HCT116 (cell line): ENCODE measurements at regions not wholly inside any gene's neighbourhood (a gene's known extent, or its start where the extent isn't known, plus 50 kb on each side); places are given as distances from the start of the nearest gene placed in this dataset.

Source experiments
- ATAC-seq: fragments of 200-7000 bp; cut with Tn5 transposase; 2 replicates; pipeline ENCODE4 v1.9.1; 2020; ENCODE audit warnings: mild to moderate bottlenecking, moderate library complexity
- BruUV-seq: library from RNA; stranded (reverse); fragments of 400-500 nt; replicated peaks from 2 replicates; lab custom pipeline; 2021; lab: Mats Ljungman, UMichigan
- CTCF ChIA-PET: fragments of 300-600 bp; sonication (Branson Sonifier 250); formaldehyde crosslinking; loops from one replicate; lab custom pipeline; 2021; ENCODE audit warnings: antibody characterized with exemption; lab: Charles Lee
- POLR2A ChIA-PET: fragments of 300-600, 350-600 bp; sonication (Branson Sonifier 250); formaldehyde crosslinking; loops from one replicate; lab custom pipeline; 2021; ENCODE audit warnings: antibody characterized with exemption; lab: Charles Lee
- RAD21 ChIA-PET, 2 experiments: fragments of 300-600 bp; sonication (Branson Sonifier 250); formaldehyde crosslinking; loops; one replicate each; lab custom pipeline; 2023; ENCODE audit warnings: low total read pairs in 2 of 2; ENCODE audit not compliant: uncharacterized antibody in 2 of 2, unreplicated experiment in 2 of 2, low non-redundant PET in 1 of 2; lab: Charles Lee
- DNase-seq: peaks from one replicate; pipeline ENCODE4 v3.0.0-alpha.2; 2010; ENCODE audit warnings: low read depth, low spot score
- H2AFZ ChIP-seq: fragments of 200-600 bp; shearing (Covaris generic), sonication (generic); 2 replicates; pipeline ENCODE4 v1.6.1; 2017; ENCODE audit warnings: low read depth, mixed run types, mixed read lengths, antibody characterized with exemption, low read length; ENCODE audit not compliant: poor library complexity, severe bottlenecking
- H3K27ac ChIP-seq: 2 replicates; pipeline ENCODE4 v1.5.1; 2012; ENCODE audit warnings: low read depth, low read length
- H3K27me3 ChIP-seq: fragments of 200-600 bp; sonication (generic); 2 replicates; pipeline ENCODE4 v1.6.1; 2016; ENCODE audit warnings: mixed run types, low read length, mixed read lengths; ENCODE audit not compliant: insufficient read depth
- H3K36me3 ChIP-seq, 2 experiments: fragments of 200-500 bp in 1 of 2; fragments of 200-600 bp in 1 of 2; sonication (Bioruptor generic) in 1 of 2; sonication (generic) in 1 of 2; 2 replicates each; pipeline versions ENCODE4 v1.5.1 to v1.6.1; 2014 to 2016; ENCODE audit warnings: low read length in 2 of 2, inconsistent platforms in 1 of 2, mixed read lengths in 1 of 2, mixed run types in 1 of 2; ENCODE audit not compliant: insufficient read depth in 2 of 2, control insufficient read depth in 1 of 2
- H3K4me1 ChIP-seq, 2 experiments: fragments of 200-600 bp in 1 of 2; sonication (generic) in 1 of 2; 2 replicates each; pipeline versions ENCODE4 v1.5.1 to v1.6.1; 2012 to 2017; ENCODE audit warnings: low read length in 2 of 2, inconsistent platforms in 1 of 2, mild to moderate bottlenecking in 1 of 2, mixed read lengths in 1 of 2, mixed run types in 1 of 2, moderate library complexity in 1 of 2; ENCODE audit not compliant: insufficient read depth in 2 of 2, control insufficient read depth in 1 of 2
- H3K4me2 ChIP-seq: fragments of 200-600 bp; sonication (generic); 2 replicates; pipeline ENCODE4 v1.6.1; 2017; ENCODE audit warnings: mixed run types, low read length, mixed read lengths
- H3K4me3 ChIP-seq, 2 experiments: fragments of 200-600 bp in 1 of 2; sonication (generic) in 1 of 2; replicated peaks in 1 of 2; 2 replicates each; pipeline ENCODE4 v1.5.1; 2011 to 2016; ENCODE audit warnings: low read length in 2 of 2, control low read depth in 1 of 2, low read depth in 1 of 2, mild to moderate bottlenecking in 1 of 2, mixed read lengths in 1 of 2, mixed run types in 1 of 2
- H3K79me2 ChIP-seq: fragments of 200-600 bp; sonication (generic); 2 replicates; pipeline ENCODE4 v1.6.1; 2017; ENCODE audit warnings: mild to moderate bottlenecking, mixed run types, low read length, moderate library complexity, mixed read lengths; ENCODE audit not compliant: insufficient read depth
- H3K9ac ChIP-seq: fragments of 200-600 bp; sonication (generic); 2 replicates; pipeline ENCODE4 v1.6.1; 2016; ENCODE audit warnings: low read length, mixed read lengths
- H3K9me2 ChIP-seq: fragments of 200-600 bp; sonication (generic), shearing (Covaris generic); 2 replicates; pipeline ENCODE4 v1.6.1; 2017; ENCODE audit warnings: mixed run types, mild to moderate bottlenecking, moderate library complexity; ENCODE audit not compliant: insufficient read depth
- H3K9me3 ChIP-seq, 2 experiments: fragments of 200-500 bp in 1 of 2; fragments of 200-600 bp in 1 of 2; sonication (Bioruptor generic) in 1 of 2; sonication (generic) in 1 of 2; 2 replicates each; pipeline ENCODE4 v1.6.1; 2014 to 2017; ENCODE audit warnings: low read length in 2 of 2, mixed read lengths in 2 of 2, inconsistent platforms in 1 of 2, low read depth in 1 of 2, mild to moderate bottlenecking in 1 of 2, mixed run types in 1 of 2, moderate library complexity in 1 of 2; ENCODE audit not compliant: control insufficient read depth in 1 of 2, insufficient read depth in 1 of 2
- H4K20me1 ChIP-seq: fragments of 200-600 bp; sonication (generic), shearing (Covaris generic); 2 replicates; pipeline ENCODE4 v1.6.1; 2017; ENCODE audit warnings: mixed run types, mild to moderate bottlenecking, moderate library complexity; ENCODE audit not compliant: insufficient read depth
- CEBPB ChIP-seq: IDR thresholded peaks from 2 replicates; pipeline ENCODE4 v1.6.1; 2012; ENCODE audit warnings: low read depth
- EGR1 ChIP-seq: IDR thresholded peaks from 2 replicates; pipeline ENCODE4 v1.6.1; 2012; ENCODE audit warnings: low read depth
- FOSL1 ChIP-seq: IDR thresholded peaks from 2 replicates; pipeline ENCODE4 v1.6.1; 2012; ENCODE audit warnings: low read depth
- JUND ChIP-seq: IDR thresholded peaks from 2 replicates; pipeline ENCODE4 v1.6.1; 2012
- POLR2A ChIP-seq: IDR thresholded peaks from 2 replicates; pipeline ENCODE4 v1.7.0; 2011; ENCODE audit warnings: borderline replicate concordance; ENCODE audit not compliant: insufficient read depth, insufficient read length; ENCODE audit errors: extremely low read depth
- SIN3A ChIP-seq: IDR thresholded peaks from 2 replicates; pipeline ENCODE4 v1.6.1; 2012; ENCODE audit warnings: low read depth
- SP1 ChIP-seq: IDR thresholded peaks from 2 replicates; pipeline ENCODE4 v1.6.1; 2012; ENCODE audit warnings: low read depth
- TCF7L2 ChIP-seq: IDR thresholded peaks from 2 replicates; pipeline ENCODE4 v1.7.0; 2011; ENCODE audit warnings: borderline replicate concordance, inconsistent platforms; ENCODE audit not compliant: insufficient read depth, insufficient read length; ENCODE audit errors: extremely low read depth
- ZNF274 ChIP-seq: fragments of 200-500 bp; sonication (Bioruptor generic); IDR thresholded peaks from 2 replicates; pipeline ENCODE4 v1.6.1; 2014; ENCODE audit warnings: mild to moderate bottlenecking, low read depth, low read length, inconsistent platforms
- intact Hi-C: fragments of 100-400 bp; cut with micrococcal nuclease; formaldehyde crosslinking; loops from 2 replicates; pipeline ENCODE4 v1.10.0; 2022
- TF ChIP-seq, protein P1 (sequence below): IDR thresholded peaks from 2 replicates; pipeline ENCODE4 v1.6.1; 2012; ENCODE audit warnings: low read depth

DNA sequence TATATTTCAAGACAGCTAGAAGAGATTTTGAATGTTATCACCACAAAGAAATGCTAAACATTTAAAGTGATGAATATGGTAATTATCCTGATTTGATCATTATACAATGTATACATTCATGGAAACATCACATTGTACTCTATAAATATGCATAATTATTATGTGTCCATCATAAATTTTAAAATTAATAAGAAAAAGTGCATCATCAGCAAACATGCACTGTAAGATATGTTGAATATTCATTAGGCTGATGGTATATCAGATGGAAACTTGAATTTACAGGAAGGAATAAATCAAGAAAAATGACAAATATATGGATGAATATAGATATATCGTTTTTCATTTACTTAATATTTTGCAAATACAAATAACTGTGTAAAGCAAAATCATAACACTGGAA is 812.1 kb upstream of the INTU start:
- no peaks in the 10 kb centered on the region for H3K4me1 ChIP-seq
- TF ChIP-seq JUND (no peak), ZNF274 (no peak), FOSL1 (no peak), SIN3A (no peak), EGR1 (no peak)
- H3K9ac ChIP-seq = no peak overlapping the region
- no peak overlapping the region for H2AFZ ChIP-seq
- no peaks in the 10 kb centered on the region for H3K27me3 ChIP-seq
- ATAC-seq (no peak), DNase-seq (no peak)
- no peaks in the 10 kb centered on the region for H3K9me2 ChIP-seq
- intact Hi-C loops = no loop called here
- no peak overlapping the region for H3K4me3 ChIP-seq
- H3K27ac ChIP-seq = no peak overlapping the region
- no peaks in the 10 kb centered on the region for H3K9me3 ChIP-seq
- no TSS peak for BruUV-seq
- no peaks in the 10 kb centered on the region for H3K36me3 ChIP-seq
- no peak overlapping the region for H3K4me2 ChIP-seq
- ChIA-PET RAD21 (no interaction called here), POLR2A (no interaction called here), CTCF (no interaction called here)
- no peaks in the 10 kb centered on the region for H3K79me2 ChIP-seq
- H4K20me1 ChIP-seq = no peaks in the 10 kb centered on the region

DNA sequence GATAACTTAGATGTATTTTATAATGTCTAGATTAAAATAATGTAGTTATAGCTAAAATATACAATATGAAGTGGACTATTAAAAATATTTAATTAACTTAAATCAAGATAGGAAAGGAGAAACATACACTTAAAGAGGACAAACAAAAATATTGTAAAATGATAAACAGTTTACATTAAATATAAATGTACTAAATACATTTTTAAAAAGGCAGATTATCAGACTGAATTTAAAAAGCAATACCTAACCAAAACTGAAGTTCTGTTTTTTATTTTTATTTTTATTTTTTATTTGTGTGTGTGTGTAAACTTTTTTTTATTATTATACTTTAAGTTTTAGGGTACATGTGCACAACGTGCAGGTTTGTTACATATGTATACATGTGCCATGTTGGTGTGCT is 811.6 kb upstream of the INTU start:
- no peaks in the 10 kb centered on the region for H3K27me3 ChIP-seq
- no peaks in the 10 kb centered on the region for H4K20me1 ChIP-seq
- no peaks in the 10 kb centered on the region for H3K4me1 ChIP-seq
- no TSS peak for BruUV-seq
- H3K9me2 ChIP-seq = no peaks in the 10 kb centered on the region
- H2AFZ ChIP-seq = no peak overlapping the region
- no peaks in the 10 kb centered on the region for H3K9me3 ChIP-seq
- TF ChIP-seq CEBPB = no peak
- TF ChIP-seq, protein P1, sequence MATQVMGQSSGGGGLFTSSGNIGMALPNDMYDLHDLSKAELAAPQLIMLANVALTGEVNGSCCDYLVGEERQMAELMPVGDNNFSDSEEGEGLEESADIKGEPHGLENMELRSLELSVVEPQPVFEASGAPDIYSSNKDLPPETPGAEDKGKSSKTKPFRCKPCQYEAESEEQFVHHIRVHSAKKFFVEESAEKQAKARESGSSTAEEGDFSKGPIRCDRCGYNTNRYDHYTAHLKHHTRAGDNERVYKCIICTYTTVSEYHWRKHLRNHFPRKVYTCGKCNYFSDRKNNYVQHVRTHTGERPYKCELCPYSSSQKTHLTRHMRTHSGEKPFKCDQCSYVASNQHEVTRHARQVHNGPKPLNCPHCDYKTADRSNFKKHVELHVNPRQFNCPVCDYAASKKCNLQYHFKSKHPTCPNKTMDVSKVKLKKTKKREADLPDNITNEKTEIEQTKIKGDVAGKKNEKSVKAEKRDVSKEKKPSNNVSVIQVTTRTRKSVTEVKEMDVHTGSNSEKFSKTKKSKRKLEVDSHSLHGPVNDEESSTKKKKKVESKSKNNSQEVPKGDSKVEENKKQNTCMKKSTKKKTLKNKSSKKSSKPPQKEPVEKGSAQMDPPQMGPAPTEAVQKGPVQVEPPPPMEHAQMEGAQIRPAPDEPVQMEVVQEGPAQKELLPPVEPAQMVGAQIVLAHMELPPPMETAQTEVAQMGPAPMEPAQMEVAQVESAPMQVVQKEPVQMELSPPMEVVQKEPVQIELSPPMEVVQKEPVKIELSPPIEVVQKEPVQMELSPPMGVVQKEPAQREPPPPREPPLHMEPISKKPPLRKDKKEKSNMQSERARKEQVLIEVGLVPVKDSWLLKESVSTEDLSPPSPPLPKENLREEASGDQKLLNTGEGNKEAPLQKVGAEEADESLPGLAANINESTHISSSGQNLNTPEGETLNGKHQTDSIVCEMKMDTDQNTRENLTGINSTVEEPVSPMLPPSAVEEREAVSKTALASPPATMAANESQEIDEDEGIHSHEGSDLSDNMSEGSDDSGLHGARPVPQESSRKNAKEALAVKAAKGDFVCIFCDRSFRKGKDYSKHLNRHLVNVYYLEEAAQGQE = no peak
- TF ChIP-seq EGR1 = no peak
- no peak for TF ChIP-seq ZNF274
- TF ChIP-seq TCF7L2 = no peak
- no peak for TF ChIP-seq POLR2A
- TF ChIP-seq SP1 = no peak
- no peak overlapping the region for H3K27ac ChIP-seq
- H3K4me2 ChIP-seq = no peak overlapping the region
- ChIA-PET RAD21 (no interaction called here), CTCF (no interaction called here), POLR2A (no interaction called here)
- H3K9ac ChIP-seq = no peak overlapping the region
- DNase-seq (no peak), ATAC-seq (no peak)
- H3K79me2 ChIP-seq = no peaks in the 10 kb centered on the region
- no peaks in the 10 kb centered on the region for H3K36me3 ChIP-seq
- intact Hi-C loops = no loop called here
- no peak overlapping the region for H3K4me3 ChIP-seq
